Right lobe of liver (tissue), 4 donors: ENCODE measurements at regions not wholly inside any gene's neighbourhood (a gene's known extent, or its start where the extent isn't known, plus 50 kb on each side); places are given as distances from the start of the nearest gene placed in this dataset.

Experiments
- CTCF ChIP-seq, 4 donors: fragments of 200-600 bp in 3 of 4; fragments of 450-650 bp in 1 of 4; IDR thresholded peaks; one replicate each; pipeline versions ENCODE4 v1.5.1 to v1.8.0; 2016 to 2022; ENCODE audit warnings: antibody characterized with exemption in 4 of 4, mild to moderate bottlenecking in 2 of 4
- POLR2A ChIP-seq: fragments of 450-650 bp; IDR thresholded peaks from one replicate; pipeline ENCODE4 v1.6.1; 2017; ENCODE audit warnings: antibody characterized with exemption, mild to moderate bottlenecking
- donor health status: DM: no; HTN: no; CAD: no.
- donor health status: DM: no; HTN: no; CAD: no.
- donor health status: DM: no; HTN: yes; CAD: no.

GRCh38 chr10:107481224-107481623 is 316.7 kb upstream of the SORCS1 start:
- TF ChIP-seq CTCF (IDR thresholded peaks at IDR 0.05) (no peak), POLR2A (no peak)
